ENCODE measurements at regions not wholly inside any gene's neighbourhood (a gene's known extent, or its start where the extent isn't known, plus 50 kb on each side); places are given as distances from the start of the nearest gene placed in this dataset.

GRCh38 chr10:94074462-94074861 lies 80.7 kb downstream of the PLCE1 start:
- no peak overlapping the region for H2AFZ ChIP-seq (ENCODE audit: low read length)
- CTCF ChIA-PET (ENCODE audit: partially characterized antibody), result interaction anchor here (1.6 kb wide), 1 partner anchor 151 kb away, joined by 4 read pairs; no protein-coding TSS in a partner anchor
- H3K36me3 ChIP-seq (ENCODE audit: control insufficient read depth in 2 of 4, insufficient read depth in 4 of 4, low read length in 3 of 4), result no peaks in the 10 kb centered on the region
- no peak overlapping the region for H4K91ac ChIP-seq (replicated peaks; ENCODE audit: insufficient read length, low read length)
- H3K9ac ChIP-seq (replicated peaks in 1 of 4; ENCODE audit: extremely low read depth in 1 of 4, low read depth in 3 of 4, low read length in 3 of 4), result no peak overlapping the region
- H3K79me2 ChIP-seq (ENCODE audit: control insufficient read depth in 1 of 2, insufficient read depth in 2 of 2, low read length in 2 of 2), result no peaks in the 10 kb centered on the region
- no peak overlapping the region for H3K18ac ChIP-seq (ENCODE audit: extremely low read depth, low read length)
- no peak for TF ChIP-seq CTBP2 (IDR thresholded peaks at IDR 0.05; ENCODE audit: borderline replicate concordance, insufficient read depth, insufficient read length, low read length)
- TF ChIP-seq TBP (IDR thresholded peaks at IDR 0.05; ENCODE audit: low read depth, low read length), result no peak
- no peak for TF ChIP-seq BRCA1 (IDR thresholded peaks at IDR 0.05; ENCODE audit: low read depth, low read length)
- no peak for TF ChIP-seq RAD21 (IDR thresholded peaks at IDR 0.05 in 1 of 2, conservative IDR thresholded peaks at IDR 0.05 in 1 of 2; ENCODE audit: low read depth in 2 of 2, low read length in 2 of 2)
- no peak for TF ChIP-seq SP2 (IDR thresholded peaks at IDR 0.05; ENCODE audit: low read length)
- TF ChIP-seq MAX (IDR thresholded peaks at IDR 0.05), result no peak
- no peak for TF ChIP-seq RFX5 (IDR thresholded peaks at IDR 0.05; ENCODE audit: borderline replicate concordance, low read depth, low read length)
- TF ChIP-seq KDM4A (IDR thresholded peaks at IDR 0.05; ENCODE audit: low read depth, low read length, severe bottlenecking), result no peak
- no peak for TF ChIP-seq SIRT6 (IDR thresholded peaks at IDR 0.05; ENCODE audit: low read length)
- no peak for TF ChIP-seq BCL11A (IDR thresholded peaks at IDR 0.05; ENCODE audit: low read depth in 2 of 2, low read length in 2 of 2)
- DNase-seq (ENCODE audit: low read depth in 1 of 2, low spot score in 2 of 2) (no peak), FAIRE-seq (no peak)
- WGBS, 2 experiments (ENCODE audit: extremely low coverage in 1 of 2, insufficient coverage in 1 of 2, insufficient read length in 1 of 2, insufficient replicate concordance in 2 of 2, low coverage in 1 of 2, low lambda C conversion rate in 2 of 2, missing lambda C conversion rate in 1 of 2), result 84% methylated on average over 1 of the region's 1 CpG; no CpG with 5 or more reads in 1 of the 2 experiments
- no peak overlapping the region for H4K8ac ChIP-seq (ENCODE audit: extremely low read depth, insufficient read depth, low read length)
- H2BK20ac ChIP-seq (ENCODE audit: low read length), result no peak overlapping the region
- no peak overlapping the region for H2BK120ac ChIP-seq (replicated peaks; ENCODE audit: low read depth, low read length)
- no peak overlapping the region for H3K14ac ChIP-seq (ENCODE audit: insufficient read length)
- no peak overlapping the region for H3K23ac ChIP-seq (ENCODE audit: insufficient read length)
- no peak overlapping the region for H2BK15ac ChIP-seq (ENCODE audit: low read length)
- H3K4me1 ChIP-seq (replicated peaks in 1 of 4; ENCODE audit: control insufficient read depth in 3 of 4, insufficient read depth in 4 of 4, low read length in 3 of 4), result no peaks in the 10 kb centered on the region
- no peaks in the 10 kb centered on the region for H4K20me1 ChIP-seq (replicated peaks in 1 of 2; ENCODE audit: control insufficient read depth in 1 of 2, insufficient read depth in 2 of 2, low read length in 2 of 2)
- H2AK5ac ChIP-seq (ENCODE audit: low read depth, low read length), result no peak overlapping the region
- H3K4me2 ChIP-seq (ENCODE audit: insufficient read depth in 1 of 2, low read depth in 2 of 2, low read length in 2 of 2), result no peak overlapping the region
- no peak overlapping the region for H3K56ac ChIP-seq (replicated peaks; ENCODE audit: insufficient read length, low read depth, low read length)
- H4K5ac ChIP-seq (ENCODE audit: insufficient read length, low read depth, low read length), result no peak overlapping the region
- no peak overlapping the region for H2BK12ac ChIP-seq (ENCODE audit: low read depth, low read length)
- no peak overlapping the region for H3K27ac ChIP-seq (ENCODE audit: low read depth, low read length)
- H3K9me3 ChIP-seq (ENCODE audit: insufficient read depth in 2 of 2, low read depth in 1 of 2, low read length in 1 of 2), result no peaks in the 10 kb centered on the region
- H3K27me3 ChIP-seq (replicated peaks in 1 of 4; ENCODE audit: control insufficient read depth in 3 of 4, extremely low read depth in 1 of 4, insufficient read depth in 3 of 4, low read length in 3 of 4), result no peaks in the 10 kb centered on the region
- no peak overlapping the region for H3K4ac ChIP-seq (replicated peaks; ENCODE audit: insufficient read length, low read depth, low read length)
- POLR2A ChIA-PET (ENCODE audit: partially characterized antibody), result no interaction called here
- no peak overlapping the region for H2BK5ac ChIP-seq (ENCODE audit: low read depth, low read length)
- no peaks in the 10 kb centered on the region for H3K23me2 ChIP-seq (ENCODE audit: low read depth, low read length)
- H3K79me1 ChIP-seq (ENCODE audit: low read depth, low read length), result no peaks in the 10 kb centered on the region
- no peak overlapping the region for H3K4me3 ChIP-seq (ENCODE audit: extremely low read depth in 1 of 4, insufficient read depth in 2 of 4, low read depth in 3 of 4, low read length in 4 of 4)

All from H1 (cell line).